Hepatocyte (in vitro differentiated cells): ENCODE measurements at regions not wholly inside any gene's neighbourhood (a gene's known extent, or its start where the extent isn't known, plus 50 kb on each side); places are given as distances from the start of the nearest gene placed in this dataset.
A peak's percentile ranks its signal among the peaks of the same experiment; 100 is the strongest.

Experiments used
- DNase-seq: peaks from one replicate; pipeline ENCODE4 v3.0.0-alpha.2; 2016; ENCODE audit warnings: low spot score
- H2AFZ ChIP-seq: fragments of 200-600 bp; sonication (generic); 2 replicates; pipeline ENCODE4 v1.6.0; 2016; ENCODE audit warnings: antibody characterized with exemption, mild to moderate bottlenecking
- H3K27ac ChIP-seq: fragments of 200-600 bp; sonication (generic); 2 replicates; pipeline ENCODE4 v1.5.1; 2016; ENCODE audit warnings: mild to moderate bottlenecking
- H3K27me3 ChIP-seq: fragments of 200-600 bp; sonication (generic); 2 replicates; pipeline ENCODE4 v1.6.1; 2016
- H3K36me3 ChIP-seq: fragments of 200-600 bp; sonication (generic); replicated peaks from 2 replicates; pipeline ENCODE4 v1.5.1; 2016; ENCODE audit warnings: low read depth; ENCODE audit not compliant: insufficient read depth
- H3K4me1 ChIP-seq: fragments of 200-600 bp; sonication (generic); 2 replicates; pipeline ENCODE4 v1.5.1; 2016; ENCODE audit warnings: mild to moderate bottlenecking, moderate library complexity; ENCODE audit not compliant: insufficient read depth
- H3K4me2 ChIP-seq: fragments of 200-600 bp; sonication (generic); 2 replicates; pipeline ENCODE4 v1.6.0; 2016
- H3K4me3 ChIP-seq: fragments of 200-600 bp; sonication (generic); 2 replicates; pipeline ENCODE4 v1.5.1; 2016; ENCODE audit warnings: mild to moderate bottlenecking
- H3K79me2 ChIP-seq: fragments of 200-600 bp; sonication (generic); 2 replicates; pipeline ENCODE4 v1.6.0; 2017; ENCODE audit warnings: mild to moderate bottlenecking
- H3K9me2 ChIP-seq: fragments of 200-600 bp; sonication (generic); replicated peaks from 2 replicates; pipeline ENCODE4 v1.6.0; 2017; ENCODE audit warnings: mild to moderate bottlenecking; ENCODE audit not compliant: insufficient read depth
- H3K9me3 ChIP-seq: fragments of 200-600 bp; sonication (generic); 2 replicates; pipeline ENCODE4 v1.5.1; 2016; ENCODE audit warnings: low read depth, mild to moderate bottlenecking
- H4K20me1 ChIP-seq: fragments of 200-600 bp; sonication (generic); 2 replicates; pipeline ENCODE4 v1.6.0; 2016; ENCODE audit warnings: mild to moderate bottlenecking; ENCODE audit not compliant: insufficient read depth, poor library complexity, severe bottlenecking
- EZH2 ChIP-seq: fragments of 200-600 bp; sonication (generic); IDR thresholded peaks from 2 replicates; pipeline ENCODE4 v1.6.1; 2016; ENCODE audit warnings: antibody characterized with exemption, mild to moderate bottlenecking, borderline replicate concordance
- EZH2phosphoT487 ChIP-seq: fragments of 200-600 bp; sonication (generic); IDR thresholded peaks from one replicate; pipeline ENCODE4 v1.6.1; 2018; ENCODE audit warnings: antibody characterized with exemption, mild to moderate bottlenecking, low read depth, moderate library complexity; ENCODE audit not compliant: unreplicated experiment, severe bottlenecking
- WGBS: methylation state at CpG from one replicate; pipeline ENCODE4 v1.1.6; 2016; ENCODE audit warnings: low lambda C conversion rate; ENCODE audit errors: missing lambda C conversion rate; 5-methylcytosine and 5-hydroxymethylcytosine counted together
- TF ChIP-seq, protein P1 (sequence below): fragments of 200-600 bp; sonication (generic); IDR thresholded peaks from 2 replicates; pipeline ENCODE4 v1.5.1; 2016; ENCODE audit warnings: antibody characterized with exemption, mild to moderate bottlenecking; ENCODE audit not compliant: poor library complexity

DNA sequence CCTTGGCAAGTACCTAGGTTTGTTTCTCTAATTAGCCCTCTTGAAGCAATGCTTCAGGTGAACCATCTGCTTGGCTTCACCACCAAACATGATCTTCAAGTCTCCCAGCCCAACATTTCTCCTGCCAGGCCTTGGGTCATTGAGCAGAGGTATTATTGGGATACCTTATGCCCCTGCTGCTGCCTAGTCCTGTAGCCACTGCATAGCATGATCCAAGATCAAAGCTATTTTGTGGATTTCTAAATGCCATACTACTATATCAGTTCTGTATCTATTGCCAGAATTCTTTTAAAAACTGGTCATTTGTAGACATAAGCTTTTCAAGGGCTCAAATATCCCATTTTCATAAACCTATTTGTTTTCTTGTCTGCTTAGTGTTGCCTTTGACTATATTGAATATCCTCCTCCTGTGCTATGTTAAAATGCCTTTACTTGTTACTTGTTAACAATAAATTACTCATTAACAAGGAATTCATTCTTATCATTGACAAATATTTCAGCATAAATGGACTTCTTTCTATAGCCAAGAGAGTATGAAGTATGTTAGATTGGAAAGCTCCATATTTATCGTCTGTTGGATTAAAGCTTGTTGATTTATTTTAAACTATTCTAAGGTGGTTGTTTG, 204.5 kb upstream of the RBBP8 start:
- no peaks in the 10 kb centered on the region for H4K20me1 ChIP-seq
- peaks cover 10% of the 10 kb centered on the region for H3K4me1 ChIP-seq
- H3K27ac ChIP-seq, result peak overlapping the region; percentile 74
- DNase-seq, result no peak
- no peaks in the 10 kb centered on the region for H3K9me3 ChIP-seq
- no peak overlapping the region for H3K4me3 ChIP-seq
- no peaks in the 10 kb centered on the region for H3K36me3 ChIP-seq
- TF ChIP-seq, protein P1, sequence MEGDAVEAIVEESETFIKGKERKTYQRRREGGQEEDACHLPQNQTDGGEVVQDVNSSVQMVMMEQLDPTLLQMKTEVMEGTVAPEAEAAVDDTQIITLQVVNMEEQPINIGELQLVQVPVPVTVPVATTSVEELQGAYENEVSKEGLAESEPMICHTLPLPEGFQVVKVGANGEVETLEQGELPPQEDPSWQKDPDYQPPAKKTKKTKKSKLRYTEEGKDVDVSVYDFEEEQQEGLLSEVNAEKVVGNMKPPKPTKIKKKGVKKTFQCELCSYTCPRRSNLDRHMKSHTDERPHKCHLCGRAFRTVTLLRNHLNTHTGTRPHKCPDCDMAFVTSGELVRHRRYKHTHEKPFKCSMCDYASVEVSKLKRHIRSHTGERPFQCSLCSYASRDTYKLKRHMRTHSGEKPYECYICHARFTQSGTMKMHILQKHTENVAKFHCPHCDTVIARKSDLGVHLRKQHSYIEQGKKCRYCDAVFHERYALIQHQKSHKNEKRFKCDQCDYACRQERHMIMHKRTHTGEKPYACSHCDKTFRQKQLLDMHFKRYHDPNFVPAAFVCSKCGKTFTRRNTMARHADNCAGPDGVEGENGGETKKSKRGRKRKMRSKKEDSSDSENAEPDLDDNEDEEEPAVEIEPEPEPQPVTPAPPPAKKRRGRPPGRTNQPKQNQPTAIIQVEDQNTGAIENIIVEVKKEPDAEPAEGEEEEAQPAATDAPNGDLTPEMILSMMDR, result no peak
- TF ChIP-seq EZH2 (no peak), EZH2phosphoT487 (no peak)
- no peaks in the 10 kb centered on the region for H3K27me3 ChIP-seq
- H3K9me2 ChIP-seq, result no peaks in the 10 kb centered on the region
- 46% methylated on average over 1 of the region's 1 CpG for WGBS
- H2AFZ ChIP-seq, result no peak overlapping the region
- no peaks in the 10 kb centered on the region for H3K79me2 ChIP-seq
- H3K4me2 ChIP-seq, result peak overlapping the region; percentile 56

DNA sequence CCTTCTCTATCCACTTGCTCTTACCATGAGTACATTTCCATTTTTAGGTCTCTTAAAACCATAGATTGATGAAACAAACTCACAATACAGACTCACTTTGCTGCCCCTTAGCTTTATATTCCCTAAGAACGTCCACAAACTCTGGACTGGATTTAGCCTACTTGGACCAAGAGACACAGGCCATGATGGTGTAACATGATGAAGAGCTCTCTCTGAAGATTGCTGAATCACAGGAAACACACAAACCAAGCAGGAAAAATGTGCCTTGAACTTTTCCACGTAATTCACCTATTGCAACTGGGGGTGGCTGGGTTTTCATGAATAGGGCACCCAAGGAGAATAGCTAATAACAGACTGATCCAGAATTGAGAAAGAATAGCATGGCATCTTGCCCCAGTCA, 201.7 kb upstream of the RBBP8 start:
- H3K9me2 ChIP-seq, result no peaks in the 10 kb centered on the region
- WGBS, result 84% methylated on average over 2 of the region's 2 CpGs
- no peak overlapping the region for H3K4me2 ChIP-seq
- peaks cover 4% of the 10 kb centered on the region for H3K4me1 ChIP-seq
- no peak overlapping the region for H3K27ac ChIP-seq
- no peak overlapping the region for H2AFZ ChIP-seq
- no peaks in the 10 kb centered on the region for H3K9me3 ChIP-seq
- H3K27me3 ChIP-seq, result no peaks in the 10 kb centered on the region
- no peaks in the 10 kb centered on the region for H3K79me2 ChIP-seq
- no peaks in the 10 kb centered on the region for H3K36me3 ChIP-seq
- no peak for DNase-seq
- H4K20me1 ChIP-seq, result no peaks in the 10 kb centered on the region
- no peak overlapping the region for H3K4me3 ChIP-seq
- TF ChIP-seq EZH2 (no peak), EZH2phosphoT487 (no peak)
- TF ChIP-seq, protein P1, result no peak

DNA sequence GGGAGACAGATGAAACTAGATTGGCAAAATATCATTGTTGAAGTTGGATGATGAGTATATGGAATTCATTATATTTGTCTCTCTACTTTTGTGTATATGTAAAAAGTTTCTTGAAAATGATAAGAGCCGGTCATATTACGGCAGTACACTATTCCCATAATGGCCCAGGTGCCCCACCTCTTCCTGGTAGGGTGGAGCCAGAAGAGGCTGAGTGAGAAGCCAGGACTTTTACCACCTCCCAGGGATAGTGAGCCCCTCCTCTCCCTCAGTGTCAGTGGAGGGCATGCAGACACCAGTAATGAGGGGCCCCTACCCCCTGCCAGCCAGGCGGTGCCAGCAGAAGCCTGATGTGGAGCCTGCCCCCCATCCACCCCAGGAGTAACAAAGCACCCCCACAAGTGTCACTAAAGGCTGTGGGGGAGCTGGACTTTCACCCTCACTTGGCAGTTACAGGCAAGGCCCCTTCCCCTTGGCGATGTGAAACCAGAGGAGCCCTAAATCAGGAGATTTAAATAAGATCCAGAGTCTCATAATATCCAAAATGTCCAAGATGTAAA, 198.9 kb upstream of the RBBP8 start:
- Histone ChIP-seq H3K9me3 (no peaks in the 10 kb centered on the region), H3K4me1 (peaks cover under 1% of the 10 kb centered on the region), H3K9me2 (no peaks in the 10 kb centered on the region), H3K79me2 (no peaks in the 10 kb centered on the region), H4K20me1 (no peaks in the 10 kb centered on the region), H3K4me2 (no peak overlapping the region), H3K4me3 (no peak overlapping the region), H3K27ac (no peak overlapping the region), H3K36me3 (no peaks in the 10 kb centered on the region), H3K27me3 (no peaks in the 10 kb centered on the region), H2AFZ (no peak overlapping the region)
- no peak for TF ChIP-seq EZH2phosphoT487
- TF ChIP-seq, protein P1, result no peak
- TF ChIP-seq EZH2, result no peak
- no peak for DNase-seq
- 74% methylated on average over 4 of the region's 4 CpGs for WGBS
